ENCODE measurements at regions not wholly inside any gene's neighbourhood (a gene's known extent, or its start where the extent isn't known, plus 50 kb on each side); places are given as distances from the start of the nearest gene placed in this dataset.

- CTCF ChIA-PET: interaction anchor here (0.6 to 0.8 kb wide), 2 partner anchors 13 to 34 kb away, joined by 3 read pairs; no protein-coding TSS in a partner anchor
- H3K4me1 ChIP-seq (ENCODE audit: control insufficient read depth, insufficient read depth, low read length): no peaks in the 10 kb centered on the region
- H3K36me3 ChIP-seq (ENCODE audit: control insufficient read depth in 2 of 2, insufficient read depth in 1 of 2, low read length in 2 of 2): no peaks in the 10 kb centered on the region
- H3K27ac ChIP-seq (ENCODE audit: extremely low read depth, low read depth, low read length): no peak overlapping the region
- no peaks in the 10 kb centered on the region for H3K9me3 ChIP-seq (ENCODE audit: control insufficient read depth, insufficient read depth, low read depth, low read length)
- no peak for TF ChIP-seq SETDB1 (IDR thresholded peaks at IDR 0.05; ENCODE audit: insufficient read length, low read length)
- TF ChIP-seq ZNF549 (tag by site-specific recombination; IDR thresholded peaks at IDR 0.05): no peak
- TF ChIP-seq ZSCAN5A (tag by site-specific recombination; IDR thresholded peaks at IDR 0.05): no peak
- no peak for TF ChIP-seq ZSCAN16 (tag by site-specific recombination; IDR thresholded peaks at IDR 0.05)
- no peak for TF ChIP-seq ZNF112 (tag by site-specific recombination; IDR thresholded peaks at IDR 0.05)
- TF ChIP-seq, protein P1, sequence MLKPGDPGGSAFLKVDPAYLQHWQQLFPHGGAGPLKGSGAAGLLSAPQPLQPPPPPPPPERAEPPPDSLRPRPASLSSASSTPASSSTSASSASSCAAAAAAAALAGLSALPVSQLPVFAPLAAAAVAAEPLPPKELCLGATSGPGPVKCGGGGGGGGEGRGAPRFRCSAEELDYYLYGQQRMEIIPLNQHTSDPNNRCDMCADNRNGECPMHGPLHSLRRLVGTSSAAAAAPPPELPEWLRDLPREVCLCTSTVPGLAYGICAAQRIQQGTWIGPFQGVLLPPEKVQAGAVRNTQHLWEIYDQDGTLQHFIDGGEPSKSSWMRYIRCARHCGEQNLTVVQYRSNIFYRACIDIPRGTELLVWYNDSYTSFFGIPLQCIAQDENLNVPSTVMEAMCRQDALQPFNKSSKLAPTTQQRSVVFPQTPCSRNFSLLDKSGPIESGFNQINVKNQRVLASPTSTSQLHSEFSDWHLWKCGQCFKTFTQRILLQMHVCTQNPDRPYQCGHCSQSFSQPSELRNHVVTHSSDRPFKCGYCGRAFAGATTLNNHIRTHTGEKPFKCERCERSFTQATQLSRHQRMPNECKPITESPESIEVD (tag by site-specific recombination; IDR thresholded peaks at IDR 0.05): no peak
- TF ChIP-seq, protein P2, sequence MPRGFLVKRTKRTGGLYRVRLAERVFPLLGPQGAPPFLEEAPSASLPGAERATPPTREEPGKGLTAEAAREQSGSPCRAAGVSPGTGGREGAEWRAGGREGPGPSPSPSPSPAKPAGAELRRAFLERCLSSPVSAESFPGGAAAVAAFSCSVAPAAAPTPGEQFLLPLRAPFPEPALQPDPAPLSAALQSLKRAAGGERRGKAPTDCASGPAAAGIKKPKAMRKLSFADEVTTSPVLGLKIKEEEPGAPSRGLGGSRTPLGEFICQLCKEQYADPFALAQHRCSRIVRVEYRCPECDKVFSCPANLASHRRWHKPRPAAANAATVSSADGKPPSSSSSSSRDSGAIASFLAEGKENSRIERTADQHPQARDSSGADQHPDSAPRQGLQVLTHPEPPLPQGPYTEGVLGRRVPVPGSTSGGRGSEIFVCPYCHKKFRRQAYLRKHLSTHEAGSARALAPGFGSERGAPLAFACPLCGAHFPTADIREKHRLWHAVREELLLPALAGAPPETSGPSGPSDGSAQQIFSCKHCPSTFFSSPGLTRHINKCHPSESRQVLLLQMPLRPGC (tag by site-specific recombination; IDR thresholded peaks at IDR 0.05): no peak
- TF ChIP-seq ZNF514 (tag by site-specific recombination; IDR thresholded peaks at IDR 0.05): no peak
- TF ChIP-seq ZNF449 (tag by site-specific recombination; IDR thresholded peaks at IDR 0.05): no peak
- TF ChIP-seq KLF1 (tag by site-specific recombination; IDR thresholded peaks at IDR 0.05): no peak
- no peak for TF ChIP-seq ZNF571 (tag by site-specific recombination; IDR thresholded peaks at IDR 0.05)
- no peak for TF ChIP-seq PRDM2 (tag by site-specific recombination; IDR thresholded peaks at IDR 0.05; ENCODE audit: borderline replicate concordance)
- no peak for TF ChIP-seq BCL11A (tag by site-specific recombination; IDR thresholded peaks at IDR 0.05; ENCODE audit: low read depth)
- TF ChIP-seq ZNF843 (tag by site-specific recombination; IDR thresholded peaks at IDR 0.05): no peak
- TF ChIP-seq ZNF596 (tag by site-specific recombination; IDR thresholded peaks at IDR 0.05): no peak
- TF ChIP-seq FEZF1 (tag by site-specific recombination; IDR thresholded peaks at IDR 0.05): no peak
- no peak for TF ChIP-seq MZF1 (tag by site-specific recombination; IDR thresholded peaks at IDR 0.05; ENCODE audit: borderline replicate concordance)
- no peak overlapping the region for H3K4me3 ChIP-seq (ENCODE audit: low read depth, low read length)
- POLR2A ChIA-PET: no interaction called here
Measured at GRCh38 chr22:49403102-49403501, 424.6 kb downstream of the BRD1 start.
